Large intestine (tissue), 3 donors: ENCODE measurements at regions not wholly inside any gene's neighbourhood (a gene's known extent, or its start where the extent isn't known, plus 50 kb on each side); places are given as distances from the start of the nearest gene placed in this dataset.
"Not testable (repeated sequence)": the region's sequence is repeated elsewhere in the genome, so short reads cannot be mapped to it uniquely, and the experiment has no call there.

Experiments used
- DNase-seq, 2 donors: peaks; one replicate each; pipeline versions ENCODE4 v3.0.0 to v3.0.0-alpha.2; 2013
- H3K27ac ChIP-seq: one replicate; pipeline ENCODE4 v1.5.1; 2013; ENCODE audit warnings: low read length
- H3K27me3 ChIP-seq: 2 replicates; pipeline ENCODE4 v1.6.1; 2013; ENCODE audit warnings: low read length; ENCODE audit not compliant: control insufficient read depth, insufficient read depth
- H3K36me3 ChIP-seq: 2 replicates; pipeline ENCODE4 v1.6.1; 2013; ENCODE audit warnings: low read length; ENCODE audit not compliant: control insufficient read depth, insufficient read depth
- H3K4me1 ChIP-seq: one replicate; pipeline ENCODE4 v1.6.1; 2013; ENCODE audit warnings: low read length; ENCODE audit not compliant: control insufficient read depth, insufficient read depth
- H3K4me3 ChIP-seq: one replicate; pipeline ENCODE4 v1.5.1; 2013; ENCODE audit warnings: low read length
- H3K9me3 ChIP-seq: one replicate; pipeline ENCODE4 v1.6.1; 2013; ENCODE audit warnings: mild to moderate bottlenecking, low read depth, low read length, moderate library complexity; ENCODE audit not compliant: control insufficient read depth
- WGBS: methylation state at CpG from one replicate; pipeline ENCODE4 v1.1.5; 2013; ENCODE audit warnings: low lambda C conversion rate; ENCODE audit not compliant: insufficient coverage; 5-methylcytosine and 5-hydroxymethylcytosine counted together

DNA sequence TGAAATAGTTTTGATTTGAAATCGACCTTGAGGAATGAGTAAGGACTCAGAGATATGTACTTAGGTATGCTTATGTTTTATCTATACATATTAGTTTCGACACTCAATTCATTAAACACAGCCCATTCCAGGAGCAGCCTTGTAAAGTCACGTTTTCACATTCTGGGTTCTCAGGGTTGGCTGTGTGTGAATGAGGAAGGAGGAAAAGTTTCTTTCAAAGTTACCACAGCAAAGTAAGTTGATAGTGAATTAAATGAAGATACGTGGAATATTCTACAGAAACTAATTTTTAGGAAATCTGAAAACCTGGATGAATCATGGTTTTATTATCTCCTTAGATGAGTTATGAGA, 133.5 kb downstream of the C3orf38 start:
- Histone ChIP-seq H3K36me3 (no peaks in the 10 kb centered on the region), H3K27ac (no peak overlapping the region), H3K27me3 (no peaks in the 10 kb centered on the region), H3K4me1 (no peaks in the 10 kb centered on the region), H3K9me3 (no peaks in the 10 kb centered on the region), H3K4me3 (no peak overlapping the region)
- 67% methylated on average over 1 of the region's 4 CpGs for WGBS
- peak in 1 of 2 donors; percentile 4 for DNase-seq

DNA sequence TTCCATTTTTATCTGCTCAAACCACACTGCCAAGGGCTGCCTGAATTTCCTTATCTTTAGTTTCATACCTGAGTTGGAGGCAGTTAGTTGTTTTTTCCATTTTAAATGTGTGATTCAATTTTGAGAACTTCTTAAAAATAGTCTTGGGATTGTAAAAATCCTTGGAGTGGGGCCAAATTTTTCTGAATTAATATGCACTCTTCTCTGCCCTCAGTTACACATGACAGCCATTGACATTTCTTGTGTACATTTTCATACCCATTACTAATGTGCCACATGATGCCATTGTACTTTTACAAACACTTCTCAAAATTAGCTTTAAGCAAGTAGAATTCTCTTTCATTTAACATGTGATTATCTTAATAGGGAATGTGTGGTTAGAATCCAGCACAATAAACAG, 141.7 kb downstream of the C3orf38 start:
- Histone ChIP-seq H3K27me3 (no peaks in the 10 kb centered on the region), H3K27ac (no peak overlapping the region), H3K4me1 (no peaks in the 10 kb centered on the region), H3K9me3 (no peaks in the 10 kb centered on the region), H3K4me3 (no peak overlapping the region), H3K36me3 (no peaks in the 10 kb centered on the region)
- DNase-seq = no peak

DNA sequence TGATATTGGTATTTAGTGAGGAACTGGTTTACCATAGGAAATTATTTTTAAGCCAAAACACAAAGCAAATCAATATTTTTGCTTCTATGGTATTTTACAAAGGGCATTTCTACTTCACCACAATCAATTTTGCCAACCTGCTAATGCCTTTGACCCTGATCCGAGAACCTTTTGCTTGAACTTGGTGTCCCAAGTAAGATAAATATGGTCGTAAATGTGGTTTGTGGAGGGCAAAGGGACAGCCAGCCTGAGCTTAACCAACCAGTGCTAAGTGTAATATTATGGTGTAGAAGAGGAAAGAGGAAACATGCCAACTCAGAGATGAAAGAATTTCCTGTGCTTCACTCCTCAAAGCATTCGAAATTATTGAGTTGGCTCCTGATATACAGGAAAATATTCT, 148.4 kb downstream of the C3orf38 start:
- Histone ChIP-seq H3K9me3 (peaks cover 3% of the 10 kb centered on the region), H3K4me1 (no peaks in the 10 kb centered on the region), H3K4me3 (no peak overlapping the region), H3K36me3 (no peaks in the 10 kb centered on the region), H3K27me3 (no peaks in the 10 kb centered on the region), H3K27ac (no peak overlapping the region)
- no CpG with 5 or more reads among the region's 3 CpGs for WGBS
- DNase-seq = peak; percentile 23 to 62

DNA sequence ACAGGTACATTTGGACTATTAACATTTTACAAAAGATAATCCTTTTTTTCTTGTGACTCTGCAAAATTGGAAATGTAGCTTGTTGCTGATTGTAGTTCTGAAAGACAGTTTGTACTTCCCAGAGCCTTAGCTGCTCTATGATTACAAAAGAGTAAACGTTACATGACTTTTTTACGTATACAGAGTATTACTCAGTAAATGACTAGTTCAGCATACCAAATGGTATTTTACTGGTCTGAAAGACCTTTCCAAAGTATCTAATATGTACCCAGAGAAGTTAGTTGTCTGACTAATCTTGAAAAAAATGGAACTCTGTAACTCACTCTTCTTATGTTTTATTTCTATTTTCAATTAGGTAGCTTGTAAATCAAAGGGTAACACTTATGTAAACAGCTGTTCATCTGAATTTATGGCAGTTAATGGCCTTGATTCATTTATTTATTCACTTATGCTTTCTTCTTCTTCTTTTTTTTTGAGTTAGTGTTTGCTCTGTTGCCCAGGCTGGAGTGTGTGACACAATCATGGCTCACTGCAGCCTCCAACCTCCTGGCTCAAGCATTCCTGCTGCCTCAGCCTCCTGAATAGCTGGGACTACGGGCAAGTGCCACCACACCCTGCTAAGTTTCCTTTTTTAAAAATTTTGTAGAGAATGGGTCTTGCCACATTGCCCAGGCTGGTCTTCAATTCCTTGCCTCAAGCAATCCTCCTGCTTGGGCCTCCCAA, 151.7 kb downstream of the C3orf38 start:
- no CpG with 5 or more reads among the region's 3 CpGs for WGBS
- H3K9me3 ChIP-seq = peaks cover 7% of the 10 kb centered on the region
- no peaks in the 10 kb centered on the region for H3K36me3 ChIP-seq
- no peak overlapping the region for H3K4me3 ChIP-seq
- DNase-seq = no peak
- H3K27ac ChIP-seq = no peak overlapping the region
- H3K4me1 ChIP-seq = no peaks in the 10 kb centered on the region
- H3K27me3 ChIP-seq = no peaks in the 10 kb centered on the region

DNA sequence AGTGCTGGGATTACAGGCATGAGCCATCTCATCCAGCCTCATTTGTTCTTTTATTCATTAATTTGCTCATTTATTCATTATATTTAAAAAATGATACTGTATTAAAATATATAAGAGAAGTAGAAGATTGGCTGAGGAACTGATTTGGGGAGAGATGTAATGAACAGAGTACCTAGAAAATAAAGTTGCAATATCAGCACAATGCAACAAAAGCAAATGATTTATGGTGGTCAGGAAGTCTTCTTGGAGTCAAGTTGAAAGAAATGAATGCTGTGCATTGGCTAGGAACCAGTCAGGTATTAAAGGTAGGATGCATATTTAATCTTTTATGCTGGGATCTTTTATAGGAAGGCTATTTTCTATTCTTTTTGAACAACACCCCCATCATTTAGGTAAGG, 152.2 kb downstream of the C3orf38 start:
- no peak for DNase-seq
- H3K27ac ChIP-seq = no peak overlapping the region
- H3K36me3 ChIP-seq = no peaks in the 10 kb centered on the region
- H3K27me3 ChIP-seq = no peaks in the 10 kb centered on the region
- no peak overlapping the region for H3K4me3 ChIP-seq
- peaks cover 7% of the 10 kb centered on the region for H3K9me3 ChIP-seq
- H3K4me1 ChIP-seq = no peaks in the 10 kb centered on the region

DNA sequence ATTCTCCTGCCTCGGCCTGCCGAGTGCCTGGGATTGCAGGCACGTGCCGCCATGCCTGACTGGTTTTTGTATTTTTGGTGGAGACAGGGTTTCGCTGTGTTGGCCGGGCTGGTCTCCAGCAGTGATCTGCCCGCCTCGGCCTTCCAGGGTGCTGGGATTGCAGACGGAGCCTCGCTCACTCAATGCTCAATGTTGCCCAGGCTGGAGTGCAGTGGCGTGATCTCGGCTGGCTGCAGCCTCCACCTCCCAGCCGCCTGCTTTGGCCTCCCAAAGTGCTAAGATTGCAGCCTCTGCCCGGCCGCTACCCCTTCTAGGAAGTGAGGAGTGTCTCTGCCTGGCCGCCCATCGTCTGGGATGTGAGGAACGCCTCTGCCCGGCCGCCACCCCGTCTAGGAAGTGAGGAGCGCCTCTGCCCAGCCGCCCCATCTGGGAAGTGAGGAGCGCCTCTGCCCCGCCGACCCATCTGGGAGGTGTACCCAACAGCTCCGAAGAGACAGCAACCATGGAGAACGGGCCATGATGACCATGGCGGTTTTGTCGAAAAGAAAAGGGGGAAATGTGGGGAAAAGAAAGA, 153.7 kb downstream of the C3orf38 start:
- not testable (repeated sequence) for H3K27ac ChIP-seq, H3K4me3 ChIP-seq, H3K36me3 ChIP-seq, H3K9me3 ChIP-seq, H3K4me1 ChIP-seq, DNase-seq, H3K27me3 ChIP-seq
- 67% methylated on average over 3 of the region's 30 CpGs for WGBS

DNA sequence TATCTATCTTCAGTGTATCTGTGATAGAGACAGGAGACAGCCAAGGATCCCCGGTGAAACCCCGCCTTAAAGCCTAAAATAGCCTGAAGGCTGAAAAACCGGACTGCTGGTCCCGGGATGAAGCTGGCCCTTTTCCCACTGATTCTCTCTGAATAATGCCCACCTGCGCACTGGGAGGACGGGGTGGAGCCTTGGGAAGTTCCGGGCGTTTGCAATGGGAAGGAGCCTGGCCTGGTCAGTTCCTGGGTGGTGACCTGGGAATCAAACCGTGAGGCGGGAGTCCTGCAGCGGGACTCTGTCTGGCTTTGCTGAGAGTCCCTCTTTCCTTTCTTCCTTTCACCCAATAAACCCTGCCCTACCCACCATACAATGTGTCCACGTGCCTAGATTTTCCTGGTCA, 157.9 kb downstream of the C3orf38 start:
- no peak overlapping the region for H3K4me3 ChIP-seq
- H3K9me3 ChIP-seq = peaks cover 7% of the 10 kb centered on the region
- H3K27ac ChIP-seq = no peak overlapping the region
- DNase-seq = no peak
- 64% methylated on average over 1 of the region's 12 CpGs for WGBS
- no peaks in the 10 kb centered on the region for H3K36me3 ChIP-seq
- H3K27me3 ChIP-seq = peaks cover 4% of the 10 kb centered on the region
- no peaks in the 10 kb centered on the region for H3K4me1 ChIP-seq

DNA sequence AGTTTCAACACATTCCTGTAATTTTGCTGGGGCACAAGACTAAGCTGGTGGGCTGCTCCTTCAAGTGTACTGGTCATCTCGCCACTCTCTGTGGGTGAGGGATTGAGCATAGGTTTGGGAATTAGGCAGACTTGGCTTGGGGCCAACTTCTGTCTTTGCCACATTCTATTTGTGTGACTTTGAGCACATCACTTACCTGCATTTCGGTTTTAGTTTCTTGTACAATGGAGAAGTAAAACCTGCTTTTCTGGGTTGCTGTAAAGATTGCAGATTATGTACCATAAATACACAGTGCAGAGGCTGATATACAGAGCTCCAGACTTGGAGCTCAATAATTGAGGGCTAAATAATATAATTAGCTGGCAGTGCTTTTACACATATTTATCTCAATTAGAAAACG, 162.1 kb downstream of the C3orf38 start:
- DNase-seq = no peak

DNA sequence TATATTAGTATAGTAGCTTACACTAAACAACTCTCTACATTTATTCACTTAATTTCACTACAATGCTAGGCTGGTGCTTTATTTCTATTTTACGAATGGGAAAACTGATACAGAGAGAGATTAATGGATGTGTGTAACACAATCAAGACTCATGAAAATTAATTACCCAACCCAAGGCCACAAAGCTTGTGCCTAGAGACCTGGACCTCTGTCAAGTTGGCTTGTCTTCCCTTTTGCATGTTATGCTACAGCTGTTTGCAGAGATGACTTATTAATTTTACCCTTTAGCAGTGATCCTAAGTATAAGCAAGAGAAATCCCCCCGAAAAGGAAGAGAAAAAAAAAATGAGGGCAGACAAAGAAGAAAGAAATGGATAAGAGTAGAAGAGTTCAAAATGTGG, 162.5 kb downstream of the C3orf38 start:
- 71% methylated on average over 1 of the region's 2 CpGs for whole genome bisulfite sequencing
- H3K27me3 ChIP-seq = peaks cover 4% of the 10 kb centered on the region
- H3K4me1 ChIP-seq = no peaks in the 10 kb centered on the region
- no peak overlapping the region for H3K27ac ChIP-seq
- no peaks in the 10 kb centered on the region for H3K9me3 ChIP-seq
- H3K4me3 ChIP-seq = no peak overlapping the region
- DNase-seq = no peak
- no peaks in the 10 kb centered on the region for H3K36me3 ChIP-seq

More for the DNA sequence above, 162.1 kb downstream of the C3orf38 start:
- no peaks in the 10 kb centered on the region for H3K4me1 ChIP-seq
- no peaks in the 10 kb centered on the region for H3K36me3 ChIP-seq
- H3K9me3 ChIP-seq = no peaks in the 10 kb centered on the region
- H3K27me3 ChIP-seq = peaks cover 4% of the 10 kb centered on the region
- no peak overlapping the region for H3K4me3 ChIP-seq
- no peak overlapping the region for H3K27ac ChIP-seq
- WGBS = 100% methylated on average over 2 of the region's 3 CpGs

DNA sequence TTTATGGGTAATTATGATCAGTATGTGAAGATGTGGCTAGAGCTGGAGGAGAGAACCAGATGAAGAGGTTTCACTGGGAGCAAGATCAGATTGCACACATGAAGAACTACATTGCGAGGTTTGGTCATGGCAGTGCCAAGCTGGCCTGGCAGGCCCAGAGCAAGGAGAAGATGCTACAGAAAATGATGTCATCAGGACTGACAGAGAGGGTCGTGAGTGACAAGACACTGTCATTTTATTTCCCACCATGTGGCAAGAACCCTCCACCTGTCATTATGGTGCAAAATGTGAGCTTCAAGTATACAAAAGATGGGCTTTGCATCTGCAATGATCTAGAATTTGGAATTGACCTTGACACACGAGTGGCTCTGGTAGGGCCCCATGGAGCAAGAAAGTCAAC, 168.3 kb downstream of the C3orf38 start:
- H3K4me1 ChIP-seq = no peaks in the 10 kb centered on the region
- H3K27me3 ChIP-seq = no peaks in the 10 kb centered on the region
- WGBS = no CpG with 5 or more reads among the region's 3 CpGs
- H3K27ac ChIP-seq = no peak overlapping the region
- H3K4me3 ChIP-seq = no peak overlapping the region
- no peaks in the 10 kb centered on the region for H3K36me3 ChIP-seq
- H3K9me3 ChIP-seq = no peaks in the 10 kb centered on the region
- DNase-seq = no peak

DNA sequence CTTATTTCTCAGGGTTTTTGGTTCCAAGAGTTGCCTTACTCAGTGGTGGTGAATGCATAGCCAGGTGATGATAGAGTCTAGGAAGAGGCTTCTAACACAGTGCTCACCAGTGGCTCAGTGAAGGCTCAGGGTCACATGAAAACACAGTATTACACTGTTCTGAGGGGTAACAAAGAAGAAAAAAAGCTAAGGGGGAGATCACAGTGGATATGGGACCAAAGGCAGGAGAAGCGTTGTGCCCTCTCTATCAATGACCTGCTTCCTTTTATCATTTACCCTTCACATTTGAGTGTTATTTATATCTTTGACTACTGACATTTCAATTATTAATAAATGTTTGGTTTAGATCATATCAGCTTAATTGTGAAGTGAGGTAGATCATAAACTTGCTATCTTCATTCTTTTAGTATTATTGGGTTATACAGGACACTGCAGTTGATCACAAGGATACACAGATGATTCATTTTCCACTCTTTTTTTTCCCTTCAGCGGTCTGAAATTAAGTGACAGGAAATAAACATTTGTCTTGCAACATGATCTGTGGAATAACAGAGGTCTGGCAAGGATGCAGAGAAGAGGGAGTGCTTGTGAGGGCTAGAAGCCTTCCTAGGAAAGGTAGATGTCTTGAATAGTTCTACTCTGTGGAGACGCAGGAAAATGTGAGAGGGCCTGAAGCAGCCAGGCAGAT, 171.7 kb downstream of the C3orf38 start:
- no peak for DNase-seq
- Histone ChIP-seq H3K4me3 (no peak overlapping the region), H3K36me3 (no peaks in the 10 kb centered on the region), H3K4me1 (no peaks in the 10 kb centered on the region), H3K9me3 (no peaks in the 10 kb centered on the region), H3K27me3 (no peaks in the 10 kb centered on the region), H3K27ac (no peak overlapping the region)
- WGBS = no CpG with 5 or more reads among the region's 3 CpGs
